HCT116 (cell line): ENCODE measurements at regions not wholly inside any gene's neighbourhood (a gene's known extent, or its start where the extent isn't known, plus 50 kb on each side); places are given as distances from the start of the nearest gene placed in this dataset.

Experiments
- ATAC-seq: fragments of 200-7000 bp; cut with Tn5 transposase; 2 replicates; pipeline ENCODE4 v1.9.1; 2020; ENCODE audit warnings: mild to moderate bottlenecking, moderate library complexity
- BruUV-seq: library from RNA; stranded (reverse); fragments of 400-500 nt; replicated peaks from 2 replicates; lab custom pipeline; 2021; lab: Mats Ljungman, UMichigan
- CTCF ChIA-PET: fragments of 300-600 bp; sonication (Branson Sonifier 250); formaldehyde crosslinking; loops from one replicate; lab custom pipeline; 2021; ENCODE audit warnings: antibody characterized with exemption; lab: Charles Lee
- POLR2A ChIA-PET: fragments of 300-600, 350-600 bp; sonication (Branson Sonifier 250); formaldehyde crosslinking; loops from one replicate; lab custom pipeline; 2021; ENCODE audit warnings: antibody characterized with exemption; lab: Charles Lee
- RAD21 ChIA-PET, 2 experiments: fragments of 300-600 bp; sonication (Branson Sonifier 250); formaldehyde crosslinking; loops; one replicate each; lab custom pipeline; 2023; ENCODE audit warnings: low total read pairs in 2 of 2; ENCODE audit not compliant: uncharacterized antibody in 2 of 2, unreplicated experiment in 2 of 2, low non-redundant PET in 1 of 2; lab: Charles Lee
- DNase-seq: peaks from one replicate; pipeline ENCODE4 v3.0.0-alpha.2; 2010; ENCODE audit warnings: low read depth, low spot score
- H2AFZ ChIP-seq: fragments of 200-600 bp; shearing (Covaris generic), sonication (generic); 2 replicates; pipeline ENCODE4 v1.6.1; 2017; ENCODE audit warnings: low read depth, mixed run types, mixed read lengths, antibody characterized with exemption, low read length; ENCODE audit not compliant: poor library complexity, severe bottlenecking
- H3K27ac ChIP-seq: 2 replicates; pipeline ENCODE4 v1.5.1; 2012; ENCODE audit warnings: low read depth, low read length
- H3K27me3 ChIP-seq: fragments of 200-600 bp; sonication (generic); 2 replicates; pipeline ENCODE4 v1.6.1; 2016; ENCODE audit warnings: mixed run types, low read length, mixed read lengths; ENCODE audit not compliant: insufficient read depth
- H3K36me3 ChIP-seq, 2 experiments: fragments of 200-500 bp in 1 of 2; fragments of 200-600 bp in 1 of 2; sonication (Bioruptor generic) in 1 of 2; sonication (generic) in 1 of 2; 2 replicates each; pipeline versions ENCODE4 v1.5.1 to v1.6.1; 2014 to 2016; ENCODE audit warnings: low read length in 2 of 2, inconsistent platforms in 1 of 2, mixed read lengths in 1 of 2, mixed run types in 1 of 2; ENCODE audit not compliant: insufficient read depth in 2 of 2, control insufficient read depth in 1 of 2
- H3K4me1 ChIP-seq, 2 experiments: fragments of 200-600 bp in 1 of 2; sonication (generic) in 1 of 2; 2 replicates each; pipeline versions ENCODE4 v1.5.1 to v1.6.1; 2012 to 2017; ENCODE audit warnings: low read length in 2 of 2, inconsistent platforms in 1 of 2, mild to moderate bottlenecking in 1 of 2, mixed read lengths in 1 of 2, mixed run types in 1 of 2, moderate library complexity in 1 of 2; ENCODE audit not compliant: insufficient read depth in 2 of 2, control insufficient read depth in 1 of 2
- H3K4me2 ChIP-seq: fragments of 200-600 bp; sonication (generic); 2 replicates; pipeline ENCODE4 v1.6.1; 2017; ENCODE audit warnings: mixed run types, low read length, mixed read lengths
- H3K4me3 ChIP-seq, 2 experiments: fragments of 200-600 bp in 1 of 2; sonication (generic) in 1 of 2; replicated peaks in 1 of 2; 2 replicates each; pipeline ENCODE4 v1.5.1; 2011 to 2016; ENCODE audit warnings: low read length in 2 of 2, control low read depth in 1 of 2, low read depth in 1 of 2, mild to moderate bottlenecking in 1 of 2, mixed read lengths in 1 of 2, mixed run types in 1 of 2
- H3K79me2 ChIP-seq: fragments of 200-600 bp; sonication (generic); 2 replicates; pipeline ENCODE4 v1.6.1; 2017; ENCODE audit warnings: mild to moderate bottlenecking, mixed run types, low read length, moderate library complexity, mixed read lengths; ENCODE audit not compliant: insufficient read depth
- H3K9ac ChIP-seq: fragments of 200-600 bp; sonication (generic); 2 replicates; pipeline ENCODE4 v1.6.1; 2016; ENCODE audit warnings: low read length, mixed read lengths
- H3K9me2 ChIP-seq: fragments of 200-600 bp; sonication (generic), shearing (Covaris generic); 2 replicates; pipeline ENCODE4 v1.6.1; 2017; ENCODE audit warnings: mixed run types, mild to moderate bottlenecking, moderate library complexity; ENCODE audit not compliant: insufficient read depth
- H3K9me3 ChIP-seq, 2 experiments: fragments of 200-500 bp in 1 of 2; fragments of 200-600 bp in 1 of 2; sonication (Bioruptor generic) in 1 of 2; sonication (generic) in 1 of 2; 2 replicates each; pipeline ENCODE4 v1.6.1; 2014 to 2017; ENCODE audit warnings: low read length in 2 of 2, mixed read lengths in 2 of 2, inconsistent platforms in 1 of 2, low read depth in 1 of 2, mild to moderate bottlenecking in 1 of 2, mixed run types in 1 of 2, moderate library complexity in 1 of 2; ENCODE audit not compliant: control insufficient read depth in 1 of 2, insufficient read depth in 1 of 2
- H4K20me1 ChIP-seq: fragments of 200-600 bp; sonication (generic), shearing (Covaris generic); 2 replicates; pipeline ENCODE4 v1.6.1; 2017; ENCODE audit warnings: mixed run types, mild to moderate bottlenecking, moderate library complexity; ENCODE audit not compliant: insufficient read depth
- EGR1 ChIP-seq: IDR thresholded peaks from 2 replicates; pipeline ENCODE4 v1.6.1; 2012; ENCODE audit warnings: low read depth
- ELF1 ChIP-seq: IDR thresholded peaks from 2 replicates; pipeline ENCODE4 v1.6.1; 2012; ENCODE audit warnings: low read depth, borderline replicate concordance
- EZH2phosphoT487 ChIP-seq: fragments of 200-600 bp; IDR thresholded peaks from 2 replicates; pipeline ENCODE4 v1.6.1; 2018; ENCODE audit warnings: antibody characterized with exemption, borderline replicate concordance
- JUND ChIP-seq: IDR thresholded peaks from 2 replicates; pipeline ENCODE4 v1.6.1; 2012
- SIN3A ChIP-seq: IDR thresholded peaks from 2 replicates; pipeline ENCODE4 v1.6.1; 2012; ENCODE audit warnings: low read depth
- SP1 ChIP-seq: IDR thresholded peaks from 2 replicates; pipeline ENCODE4 v1.6.1; 2012; ENCODE audit warnings: low read depth
- TCF7L2 ChIP-seq: IDR thresholded peaks from 2 replicates; pipeline ENCODE4 v1.7.0; 2011; ENCODE audit warnings: borderline replicate concordance, inconsistent platforms; ENCODE audit not compliant: insufficient read depth, insufficient read length; ENCODE audit errors: extremely low read depth
- ZNF274 ChIP-seq: fragments of 200-500 bp; sonication (Bioruptor generic); IDR thresholded peaks from 2 replicates; pipeline ENCODE4 v1.6.1; 2014; ENCODE audit warnings: mild to moderate bottlenecking, low read depth, low read length, inconsistent platforms
- intact Hi-C: fragments of 100-400 bp; cut with micrococcal nuclease; formaldehyde crosslinking; loops from 2 replicates; pipeline ENCODE4 v1.10.0; 2022
- TF ChIP-seq, protein P1 (sequence below), 3 experiments: fragments of 200-600 bp in 1 of 3; sonication (generic) in 1 of 3; IDR thresholded peaks in 2 of 3; conservative IDR thresholded peaks in 1 of 3; 2 replicates each; pipeline ENCODE4 v1.5.1; 2012 to 2017; ENCODE audit warnings: low read depth in 2 of 3, low read length in 2 of 3, antibody characterized with exemption in 1 of 3, borderline replicate concordance in 1 of 3, control low read depth in 1 of 3, mild to moderate bottlenecking in 1 of 3, mixed read lengths in 1 of 3, mixed run types in 1 of 3, moderate library complexity in 1 of 3; ENCODE audit not compliant: insufficient read depth in 1 of 3
- TF ChIP-seq, protein P2 (sequence below): IDR thresholded peaks from 2 replicates; pipeline ENCODE4 v1.6.1; 2012
- TF ChIP-seq, protein P3 (sequence below): IDR thresholded peaks from 2 replicates; pipeline ENCODE4 v1.6.1; 2012; ENCODE audit warnings: low read depth
- TF ChIP-seq, protein P4 (sequence below): IDR thresholded peaks from 2 replicates; pipeline ENCODE4 v1.6.1; 2011; ENCODE audit warnings: mild to moderate bottlenecking, low read length, moderate library complexity; ENCODE audit not compliant: insufficient replicate concordance; ENCODE audit errors: extremely low read depth

DNA sequence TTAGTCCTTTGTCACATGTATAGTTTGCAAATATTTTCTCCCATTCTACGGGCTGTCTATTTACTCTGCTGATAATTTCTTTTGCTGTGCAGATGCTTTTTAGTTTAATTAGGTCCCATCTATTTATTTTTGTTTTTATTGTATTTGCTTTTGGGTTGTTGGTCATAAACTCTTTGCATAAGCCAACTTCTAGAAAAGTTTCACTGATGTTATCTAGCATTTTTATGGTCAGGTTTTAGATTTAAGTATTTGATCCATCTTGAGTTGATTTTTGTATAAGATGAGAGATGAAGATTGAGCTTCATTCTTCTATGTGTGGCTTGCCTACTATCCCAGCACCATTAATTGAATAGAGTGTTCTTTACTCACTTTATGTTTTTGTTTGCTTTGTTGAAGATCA is 1008.4 kb upstream of the ATXN7L3B start:
- Histone ChIP-seq H3K9ac (no peak overlapping the region), H4K20me1 (no peaks in the 10 kb centered on the region), H3K4me3 (no peak overlapping the region), H2AFZ (no peak overlapping the region), H3K27me3 (no peaks in the 10 kb centered on the region), H3K36me3 (no peaks in the 10 kb centered on the region), H3K9me3 (no peaks in the 10 kb centered on the region; a peak in 1 of 4 replicates), H3K9me2 (no peaks in the 10 kb centered on the region), H3K4me1 (no peaks in the 10 kb centered on the region), H3K4me2 (no peak overlapping the region), H3K27ac (no peak overlapping the region), H3K79me2 (no peaks in the 10 kb centered on the region)
- intact Hi-C loops, result no loop called here
- CTCF ChIA-PET, result interaction anchor here (2.3 kb wide), 1 partner anchor 15 kb away, joined by 9 read pairs; no protein-coding TSS in a partner anchor
- RAD21 ChIA-PET, result no interaction called here
- no TSS peak for BruUV-seq
- TF ChIP-seq EZH2phosphoT487 (no peak), JUND (no peak), SP1 (no peak), SIN3A (no peak), EGR1 (no peak), ELF1 (no peak), ZNF274 (no peak), TCF7L2 (no peak)
- TF ChIP-seq, protein P1, sequence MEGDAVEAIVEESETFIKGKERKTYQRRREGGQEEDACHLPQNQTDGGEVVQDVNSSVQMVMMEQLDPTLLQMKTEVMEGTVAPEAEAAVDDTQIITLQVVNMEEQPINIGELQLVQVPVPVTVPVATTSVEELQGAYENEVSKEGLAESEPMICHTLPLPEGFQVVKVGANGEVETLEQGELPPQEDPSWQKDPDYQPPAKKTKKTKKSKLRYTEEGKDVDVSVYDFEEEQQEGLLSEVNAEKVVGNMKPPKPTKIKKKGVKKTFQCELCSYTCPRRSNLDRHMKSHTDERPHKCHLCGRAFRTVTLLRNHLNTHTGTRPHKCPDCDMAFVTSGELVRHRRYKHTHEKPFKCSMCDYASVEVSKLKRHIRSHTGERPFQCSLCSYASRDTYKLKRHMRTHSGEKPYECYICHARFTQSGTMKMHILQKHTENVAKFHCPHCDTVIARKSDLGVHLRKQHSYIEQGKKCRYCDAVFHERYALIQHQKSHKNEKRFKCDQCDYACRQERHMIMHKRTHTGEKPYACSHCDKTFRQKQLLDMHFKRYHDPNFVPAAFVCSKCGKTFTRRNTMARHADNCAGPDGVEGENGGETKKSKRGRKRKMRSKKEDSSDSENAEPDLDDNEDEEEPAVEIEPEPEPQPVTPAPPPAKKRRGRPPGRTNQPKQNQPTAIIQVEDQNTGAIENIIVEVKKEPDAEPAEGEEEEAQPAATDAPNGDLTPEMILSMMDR (IDR thresholded peaks at IDR 0.05 in 2 of 3, conservative IDR thresholded peaks at IDR 0.05 in 1 of 3; ENCODE audit: borderline replicate concordance in 1 of 3, insufficient read depth in 1 of 3, low read depth in 2 of 3, low read length in 2 of 3), result no peak
- TF ChIP-seq, protein P2, sequence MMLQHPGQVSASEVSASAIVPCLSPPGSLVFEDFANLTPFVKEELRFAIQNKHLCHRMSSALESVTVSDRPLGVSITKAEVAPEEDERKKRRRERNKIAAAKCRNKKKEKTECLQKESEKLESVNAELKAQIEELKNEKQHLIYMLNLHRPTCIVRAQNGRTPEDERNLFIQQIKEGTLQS, result no peak
- TF ChIP-seq, protein P3, sequence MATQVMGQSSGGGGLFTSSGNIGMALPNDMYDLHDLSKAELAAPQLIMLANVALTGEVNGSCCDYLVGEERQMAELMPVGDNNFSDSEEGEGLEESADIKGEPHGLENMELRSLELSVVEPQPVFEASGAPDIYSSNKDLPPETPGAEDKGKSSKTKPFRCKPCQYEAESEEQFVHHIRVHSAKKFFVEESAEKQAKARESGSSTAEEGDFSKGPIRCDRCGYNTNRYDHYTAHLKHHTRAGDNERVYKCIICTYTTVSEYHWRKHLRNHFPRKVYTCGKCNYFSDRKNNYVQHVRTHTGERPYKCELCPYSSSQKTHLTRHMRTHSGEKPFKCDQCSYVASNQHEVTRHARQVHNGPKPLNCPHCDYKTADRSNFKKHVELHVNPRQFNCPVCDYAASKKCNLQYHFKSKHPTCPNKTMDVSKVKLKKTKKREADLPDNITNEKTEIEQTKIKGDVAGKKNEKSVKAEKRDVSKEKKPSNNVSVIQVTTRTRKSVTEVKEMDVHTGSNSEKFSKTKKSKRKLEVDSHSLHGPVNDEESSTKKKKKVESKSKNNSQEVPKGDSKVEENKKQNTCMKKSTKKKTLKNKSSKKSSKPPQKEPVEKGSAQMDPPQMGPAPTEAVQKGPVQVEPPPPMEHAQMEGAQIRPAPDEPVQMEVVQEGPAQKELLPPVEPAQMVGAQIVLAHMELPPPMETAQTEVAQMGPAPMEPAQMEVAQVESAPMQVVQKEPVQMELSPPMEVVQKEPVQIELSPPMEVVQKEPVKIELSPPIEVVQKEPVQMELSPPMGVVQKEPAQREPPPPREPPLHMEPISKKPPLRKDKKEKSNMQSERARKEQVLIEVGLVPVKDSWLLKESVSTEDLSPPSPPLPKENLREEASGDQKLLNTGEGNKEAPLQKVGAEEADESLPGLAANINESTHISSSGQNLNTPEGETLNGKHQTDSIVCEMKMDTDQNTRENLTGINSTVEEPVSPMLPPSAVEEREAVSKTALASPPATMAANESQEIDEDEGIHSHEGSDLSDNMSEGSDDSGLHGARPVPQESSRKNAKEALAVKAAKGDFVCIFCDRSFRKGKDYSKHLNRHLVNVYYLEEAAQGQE, result no peak
- TF ChIP-seq, protein P4, sequence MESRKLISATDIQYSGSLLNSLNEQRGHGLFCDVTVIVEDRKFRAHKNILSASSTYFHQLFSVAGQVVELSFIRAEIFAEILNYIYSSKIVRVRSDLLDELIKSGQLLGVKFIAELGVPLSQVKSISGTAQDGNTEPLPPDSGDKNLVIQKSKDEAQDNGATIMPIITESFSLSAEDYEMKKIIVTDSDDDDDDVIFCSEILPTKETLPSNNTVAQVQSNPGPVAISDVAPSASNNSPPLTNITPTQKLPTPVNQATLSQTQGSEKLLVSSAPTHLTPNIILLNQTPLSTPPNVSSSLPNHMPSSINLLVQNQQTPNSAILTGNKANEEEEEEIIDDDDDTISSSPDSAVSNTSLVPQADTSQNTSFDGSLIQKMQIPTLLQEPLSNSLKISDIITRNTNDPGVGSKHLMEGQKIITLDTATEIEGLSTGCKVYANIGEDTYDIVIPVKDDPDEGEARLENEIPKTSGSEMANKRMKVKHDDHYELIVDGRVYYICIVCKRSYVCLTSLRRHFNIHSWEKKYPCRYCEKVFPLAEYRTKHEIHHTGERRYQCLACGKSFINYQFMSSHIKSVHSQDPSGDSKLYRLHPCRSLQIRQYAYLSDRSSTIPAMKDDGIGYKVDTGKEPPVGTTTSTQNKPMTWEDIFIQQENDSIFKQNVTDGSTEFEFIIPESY, result no peak
- POLR2A ChIA-PET, result no interaction called here
- ATAC-seq (no peak), DNase-seq (no peak)
